WTC11 (cell line): ENCODE measurements at regions not wholly inside any gene's neighbourhood (a gene's known extent, or its start where the extent isn't known, plus 50 kb on each side); places are given as distances from the start of the nearest gene placed in this dataset.

Source experiments
- ATAC-seq: fragments of 200-7000 bp; cut with Tn5 transposase; 2 replicates; pipeline ENCODE4 v1.10.0; 2021; ENCODE audit warnings: mild to moderate bottlenecking, moderate library complexity
- CTCF ChIA-PET: fragments of 300-600 bp; sonication (Branson Sonifier 250); formaldehyde crosslinking; loops from one replicate; lab custom pipeline; 2021; ENCODE audit warnings: antibody characterized with exemption; lab: Charles Lee
- POLR2A ChIA-PET: fragments of 350-600 bp; sonication (Branson Sonifier 250); formaldehyde crosslinking; loops from one replicate; lab custom pipeline; 2021; ENCODE audit warnings: antibody characterized with exemption; lab: Charles Lee
- DNase-seq: peaks from one replicate; pipeline ENCODE4 v3.0.0; 2021; ENCODE audit warnings: low spot score
- H3K27ac Mint-ChIP-seq: 2 replicates; pipeline ENCODE4 v1.8.0; 2021; ENCODE audit warnings: mixed read lengths
- H3K27me3 Mint-ChIP-seq: 2 replicates; pipeline ENCODE4 v1.8.0; 2021; ENCODE audit warnings: low read depth, mild to moderate bottlenecking, moderate library complexity, mixed read lengths
- H3K36me3 Mint-ChIP-seq: 2 replicates; pipeline ENCODE4 v1.8.0; 2021; ENCODE audit warnings: mixed read lengths
- H3K4me1 Mint-ChIP-seq: 2 replicates; pipeline ENCODE4 v1.8.0; 2022; ENCODE audit warnings: mixed read lengths
- H3K4me3 Mint-ChIP-seq: 2 replicates; pipeline ENCODE4 v1.8.0; 2021; ENCODE audit warnings: mild to moderate bottlenecking, moderate library complexity, mixed read lengths
- H3K9me3 Mint-ChIP-seq: 2 replicates; pipeline ENCODE4 v1.8.0; 2021; ENCODE audit warnings: mixed read lengths
- ATF3 ChIP-seq: sonication (generic); formaldehyde crosslinking; conservative IDR thresholded peaks from 2 replicates; pipeline ENCODE4 v1.8.1; 2022; ENCODE audit warnings: mild to moderate bottlenecking, missing genetic modification reagents
- CREB1 ChIP-seq: sonication (generic); formaldehyde crosslinking; IDR thresholded peaks from 2 replicates; pipeline ENCODE4 v1.8.0; 2023; ENCODE audit warnings: mild to moderate bottlenecking, missing genetic modification reagents
- CTCF ChIP-seq: fragments of 200-600 bp; IDR thresholded peaks from 2 replicates; pipeline ENCODE4 v1.8.0; 2022; ENCODE audit warnings: antibody characterized with exemption
- GABPB1 ChIP-seq: sonication (generic); formaldehyde crosslinking; IDR thresholded peaks from 2 replicates; pipeline ENCODE4 v1.8.1; 2023; ENCODE audit warnings: mild to moderate bottlenecking, missing genetic modification reagents
- KAT7 ChIP-seq: sonication (generic); formaldehyde crosslinking; IDR thresholded peaks from 2 replicates; pipeline ENCODE4 v1.8.1; 2023; ENCODE audit warnings: missing genetic modification reagents, mild to moderate bottlenecking, borderline replicate concordance
- NFATC4 ChIP-seq: fragments of 250-450 bp; sonication (Bioruptor Pico); IDR thresholded peaks from 2 replicates; pipeline ENCODE4 v1.9.0; 2021; ENCODE audit warnings: mild to moderate bottlenecking
- NR2C2 ChIP-seq: sonication (generic); formaldehyde crosslinking; IDR thresholded peaks from 2 replicates; pipeline ENCODE4 v1.8.0; 2022; ENCODE audit warnings: mild to moderate bottlenecking, missing genetic modification reagents
- RELA ChIP-seq: sonication (generic); formaldehyde crosslinking; IDR thresholded peaks from 2 replicates; pipeline ENCODE4 v1.8.1; 2022; ENCODE audit warnings: missing genetic modification reagents, mild to moderate bottlenecking, borderline replicate concordance
- TP53 ChIP-seq: sonication (generic); formaldehyde crosslinking; IDR thresholded peaks from 2 replicates; pipeline ENCODE4 v1.8.1; 2023; ENCODE audit warnings: mild to moderate bottlenecking, missing genetic modification reagents
- USF2 ChIP-seq: sonication (generic); formaldehyde crosslinking; IDR thresholded peaks from 2 replicates; pipeline ENCODE4 v1.8.1; 2023; ENCODE audit warnings: mild to moderate bottlenecking, missing genetic modification reagents, moderate library complexity
- ZBTB43 ChIP-seq: sonication (generic); formaldehyde crosslinking; IDR thresholded peaks from 2 replicates; pipeline ENCODE4 v1.8.1; 2023; ENCODE audit warnings: mild to moderate bottlenecking, missing genetic modification reagents
- ZMAT4 ChIP-seq: fragments of 250-450 bp; sonication (Bioruptor Pico); IDR thresholded peaks from 2 replicates; pipeline ENCODE4 v1.9.0; 2021; ENCODE audit warnings: mild to moderate bottlenecking
- ZNF121 ChIP-seq: sonication (generic); formaldehyde crosslinking; IDR thresholded peaks from 2 replicates; pipeline ENCODE4 v1.8.0; 2023; ENCODE audit warnings: missing genetic modification reagents
- ZNF138 ChIP-seq: sonication (generic); formaldehyde crosslinking; conservative IDR thresholded peaks from 2 replicates; pipeline ENCODE4 v1.8.1; 2022; ENCODE audit warnings: mild to moderate bottlenecking, moderate library complexity, missing genetic modification reagents
- ZNF512 ChIP-seq: sonication (generic); formaldehyde crosslinking; IDR thresholded peaks from 2 replicates; pipeline ENCODE4 v1.8.1; 2022; ENCODE audit warnings: missing genetic modification reagents, borderline replicate concordance
- ZSCAN18 ChIP-seq: fragments of 250-450 bp; sonication (Bioruptor Pico); IDR thresholded peaks from 2 replicates; pipeline ENCODE4 v2.1.2; 2022; ENCODE audit warnings: mild to moderate bottlenecking, moderate library complexity

GRCh38 chr9:8256880-8257279 lies 457.3 kb upstream of the DMAC1 start:
- no peak overlapping the region for H3K27ac Mint-ChIP-seq
- no peak overlapping the region for H3K4me3 Mint-ChIP-seq
- H3K4me1 Mint-ChIP-seq: peaks cover 19% of the 10 kb centered on the region
- no peaks in the 10 kb centered on the region for H3K27me3 Mint-ChIP-seq
- ChIA-PET CTCF (no interaction called here), POLR2A (no interaction called here)
- DNase-seq: no peak
- H3K9me3 Mint-ChIP-seq: no peaks in the 10 kb centered on the region
- no peak for ATAC-seq
- TF ChIP-seq USF2: no peak
- no peak for TF ChIP-seq NFATC4 (CRISPR knock-in tag)
- no peak for TF ChIP-seq CTCF
- TF ChIP-seq TP53 (CRISPR knock-in tag): no peak
- no peaks in the 10 kb centered on the region for H3K36me3 Mint-ChIP-seq

GRCh38 chr9:8255850-8256249 lies 456.3 kb upstream of the DMAC1 start:
- no peak for ATAC-seq
- POLR2A ChIA-PET: interaction anchor here (0.6 kb wide), 1 partner anchor 12 kb away, joined by 3 read pairs; no protein-coding TSS in a partner anchor
- H3K4me3 Mint-ChIP-seq: no peak overlapping the region
- H3K36me3 Mint-ChIP-seq: no peaks in the 10 kb centered on the region
- CTCF ChIA-PET: no interaction called here
- H3K27ac Mint-ChIP-seq: no peak overlapping the region
- DNase-seq: no peak
- peaks cover 15% of the 10 kb centered on the region for H3K4me1 Mint-ChIP-seq
- H3K27me3 Mint-ChIP-seq: no peaks in the 10 kb centered on the region
- no peak for TF ChIP-seq CREB1 (CRISPR knock-in tag)
- TF ChIP-seq USF2: no peak
- TF ChIP-seq ZBTB43: no peak
- TF ChIP-seq ZNF121 (CRISPR knock-in tag): no peak
- TF ChIP-seq ZMAT4 (CRISPR knock-in tag): no peak
- TF ChIP-seq RELA (CRISPR knock-in tag): no peak
- no peaks in the 10 kb centered on the region for H3K9me3 Mint-ChIP-seq

- no peak for TF ChIP-seq CREB1 (CRISPR knock-in tag)
- TF ChIP-seq ZMAT4 (CRISPR knock-in tag): no peak
- TF ChIP-seq RELA (CRISPR knock-in tag): no peak
- TF ChIP-seq KAT7: no peak
- TF ChIP-seq USF2: no peak
- Mint-ChIP-seq H3K27ac (no peak overlapping the region), H3K9me3 (no peaks in the 10 kb centered on the region), H3K4me1 (peaks cover 9% of the 10 kb centered on the region; the same call in 1 of the 2 replicates), H3K36me3 (no peaks in the 10 kb centered on the region), H3K27me3 (no peaks in the 10 kb centered on the region), H3K4me3 (no peak overlapping the region)
- ChIA-PET CTCF (no interaction called here), POLR2A (no interaction called here)
- no peak for DNase-seq
- no peak for ATAC-seq
Measured at GRCh38 chr9:8254541-8254940, 455.0 kb upstream of the DMAC1 start.

- H3K27ac Mint-ChIP-seq: no peak overlapping the region
- ATAC-seq (no peak), DNase-seq (no peak)
- no peaks in the 10 kb centered on the region for H3K36me3 Mint-ChIP-seq
- no peaks in the 10 kb centered on the region for H3K9me3 Mint-ChIP-seq
- ChIA-PET POLR2A (no interaction called here), CTCF (no interaction called here)
- no peak overlapping the region for H3K4me3 Mint-ChIP-seq
- H3K4me1 Mint-ChIP-seq: peaks cover 4% of the 10 kb centered on the region; the same call in 1 of the 2 replicates
- H3K27me3 Mint-ChIP-seq: no peaks in the 10 kb centered on the region; the same call in 1 of the 2 replicates
- TF ChIP-seq KAT7: no peak
- TF ChIP-seq ZSCAN18 (CRISPR knock-in tag): no peak
- TF ChIP-seq ZNF512 (CRISPR knock-in tag): no peak
- TF ChIP-seq NR2C2 (CRISPR knock-in tag): no peak
- no peak for TF ChIP-seq ZNF138 (CRISPR knock-in tag)
- TF ChIP-seq GABPB1: no peak
- no peak for TF ChIP-seq ATF3 (CRISPR knock-in tag)
- no peak for TF ChIP-seq ZMAT4 (CRISPR knock-in tag)
Measured at GRCh38 chr9:8252445-8252844, 452.9 kb upstream of the DMAC1 start.
